NCI-H1092 treated with DMSO at 0.1 percent for 48 hours (cell line): ENCODE measurements at regions not wholly inside any gene's neighbourhood (a gene's known extent, or its start where the extent isn't known, plus 50 kb on each side); places are given as distances from the start of the nearest gene placed in this dataset.
"Not testable (repeated sequence)": the region's sequence is repeated elsewhere in the genome, so short reads cannot be mapped to it uniquely, and the experiment has no call there.

Experiments used
- DNase-seq: peaks from one replicate; lab custom pipeline; 2025; lab: John Stamatoyannopoulos, UW

- no peak for DNase-seq
Observed at GRCh38 chr9:113665064-113665463, 201.5 kb downstream of the RGS3 start.

GRCh38 chr9:113665756-113666155 lies 202.2 kb downstream of the RGS3 start:
- DNase-seq, result no peak

- no peak for DNase-seq
Observed at GRCh38 chr9:113668061-113668460, 204.5 kb downstream of the RGS3 start.

GRCh38 chr9:113669522-113670115 lies 206.1 kb downstream of the RGS3 start:
- no peak for DNase-seq

GRCh38 chr9:113673726-113674125 lies 202.4 kb upstream of the ZNF618 start:
- no peak for DNase-seq

- no peak for DNase-seq
Observed at GRCh38 chr9:113674436-113674835, 201.7 kb upstream of the ZNF618 start.

GRCh38 chr9:113675475-113675941 lies 200.6 kb upstream of the ZNF618 start:
- DNase-seq, result no peak

- no peak for DNase-seq
Observed at GRCh38 chr9:113677057-113677456, 199.1 kb upstream of the ZNF618 start.

GRCh38 chr9:113677569-113677968 lies 198.5 kb upstream of the ZNF618 start:
- no peak for DNase-seq

GRCh38 chr9:113678119-113678858 lies 197.8 kb upstream of the ZNF618 start:
- DNase-seq, result no peak

- no peak for DNase-seq
Observed at GRCh38 chr9:113678859-113679256, 197.3 kb upstream of the ZNF618 start.

GRCh38 chr9:113682297-113682771 lies 193.8 kb upstream of the ZNF618 start:
- DNase-seq, result peak; percentile 32

- DNase-seq, result not testable (repeated sequence)
Observed at GRCh38 chr9:113685636-113686035, 190.5 kb upstream of the ZNF618 start.

- no peak for DNase-seq
Observed at GRCh38 chr9:113687107-113687679, 188.9 kb upstream of the ZNF618 start.

GRCh38 chr9:113687680-113688371 lies 188.3 kb upstream of the ZNF618 start:
- peak; percentile 30 for DNase-seq

- DNase-seq, result no peak
Observed at GRCh38 chr9:113690055-113690740, 185.9 kb upstream of the ZNF618 start.

GRCh38 chr9:113692256-113692655 lies 183.9 kb upstream of the ZNF618 start:
- DNase-seq, result no peak

- DNase-seq, result no peak
Observed at GRCh38 chr9:113694912-113695311, 181.2 kb upstream of the ZNF618 start.

GRCh38 chr9:113695440-113695851 lies 180.7 kb upstream of the ZNF618 start:
- DNase-seq, result no peak

- no peak for DNase-seq
Observed at GRCh38 chr9:113695901-113696300, 180.2 kb upstream of the ZNF618 start.

- DNase-seq, result no peak
Observed at GRCh38 chr9:113701774-113702755, 174.0 kb upstream of the ZNF618 start.
